IMR-90 (cell line): ENCODE measurements at regions not wholly inside any gene's neighbourhood (a gene's known extent, or its start where the extent isn't known, plus 50 kb on each side); places are given as distances from the start of the nearest gene placed in this dataset.

Experiments used
- ATAC-seq: fragments of 200-7000 bp; cut with Tn5 transposase; 2 replicates; pipeline ENCODE4 v1.9.1; 2020; ENCODE audit warnings: low read depth, mild to moderate bottlenecking, moderate library complexity
- BruUV-seq: library from RNA; stranded (reverse); fragments of 400-500 nt; replicated peaks from 2 replicates; lab custom pipeline; 2021; lab: Mats Ljungman, UMichigan
- CTCF ChIA-PET: fragments of 300-600 bp; formaldehyde crosslinking; extraction: SDS; loops from one replicate; lab custom pipeline; 2021; ENCODE audit warnings: antibody characterized with exemption; lab: Yijun Ruan, JAX
- POLR2A ChIA-PET: fragments of 300-600 bp; sonication (Branson Sonifier 250); formaldehyde crosslinking; loops from one replicate; lab custom pipeline; 2022; ENCODE audit warnings: antibody characterized with exemption; ENCODE audit not compliant: unreplicated experiment; lab: Charles Lee
- DNase-seq: peaks from one replicate; pipeline ENCODE4 v3.0.0; 2013
- H2AFZ ChIP-seq: replicated peaks from 2 replicates; pipeline ENCODE3; 2013; ENCODE audit warnings: low read length, mild to moderate bottlenecking; ENCODE audit not compliant: poor library complexity
- H2AK5ac ChIP-seq: 2 replicates; pipeline ENCODE4 v1.6.1; 2013; ENCODE audit warnings: low read depth, low read length, inconsistent platforms
- H2AK9ac ChIP-seq: replicated peaks from 2 replicates; pipeline ENCODE3; 2013; ENCODE audit warnings: mild to moderate bottlenecking, low read depth, low read length, moderate library complexity; ENCODE audit not compliant: poor library complexity
- H2BK120ac ChIP-seq: 2 replicates; pipeline ENCODE4 v1.6.1; 2013; ENCODE audit warnings: low read depth, low read length, inconsistent platforms
- H2BK15ac ChIP-seq: 3 replicates; pipeline ENCODE4 v1.6.1; 2013; ENCODE audit warnings: low read depth, low read length, inconsistent platforms
- H2BK20ac ChIP-seq: 2 replicates; pipeline ENCODE4 v1.6.1; 2013; ENCODE audit warnings: low read depth, mild to moderate bottlenecking, inconsistent platforms, low read length, moderate library complexity
- H2BK5ac ChIP-seq: 2 replicates; pipeline ENCODE4 v1.6.1; 2013; ENCODE audit warnings: mild to moderate bottlenecking, low read depth, low read length, inconsistent platforms; ENCODE audit not compliant: poor library complexity, severe bottlenecking
- H3K14ac ChIP-seq: replicated peaks from 2 replicates; pipeline ENCODE4 v1.6.1; 2013; ENCODE audit warnings: low read depth, low read length, inconsistent platforms
- H3K18ac ChIP-seq: 2 replicates; pipeline ENCODE4 v1.6.1; 2013; ENCODE audit warnings: low read depth, low read length, control low read depth
- H3K23ac ChIP-seq: 2 replicates; pipeline ENCODE4 v1.6.1; 2013; ENCODE audit warnings: low read depth, low read length, inconsistent platforms
- H3K27ac ChIP-seq: 2 replicates; pipeline ENCODE4 v1.5.1; 2013; ENCODE audit warnings: mild to moderate bottlenecking, control low read depth, low read length; ENCODE audit not compliant: insufficient read depth
- H3K27me3 ChIP-seq: 2 replicates; pipeline ENCODE4 v1.6.1; 2013; ENCODE audit warnings: low read length; ENCODE audit not compliant: control insufficient read depth, insufficient read depth
- H3K36me3 ChIP-seq: 2 replicates; pipeline ENCODE4 v1.6.1; 2013; ENCODE audit warnings: low read length, mixed read lengths; ENCODE audit not compliant: control insufficient read depth, insufficient read depth
- H3K4ac ChIP-seq: 2 replicates; pipeline ENCODE4 v1.6.1; 2013; ENCODE audit warnings: low read depth, low read length, inconsistent platforms
- H3K4me1 ChIP-seq: 2 replicates; pipeline ENCODE4 v1.6.1; 2013; ENCODE audit warnings: low read length, mixed read lengths; ENCODE audit not compliant: control insufficient read depth, insufficient read depth
- H3K4me2 ChIP-seq: 2 replicates; pipeline ENCODE4 v1.6.1; 2013; ENCODE audit warnings: low read depth, mild to moderate bottlenecking, control low read depth, low read length, moderate library complexity
- H3K4me3 ChIP-seq: 2 replicates; pipeline ENCODE4 v1.5.1; 2013; ENCODE audit warnings: low read depth, mild to moderate bottlenecking, control low read depth, low read length, moderate library complexity; ENCODE audit not compliant: insufficient read depth
- H3K56ac ChIP-seq: 2 replicates; pipeline ENCODE4 v1.6.1; 2013; ENCODE audit warnings: low read length, inconsistent platforms; ENCODE audit not compliant: insufficient read depth; ENCODE audit errors: extremely low read depth
- H3K79me1 ChIP-seq, 2 experiments: 2 replicates each; pipeline ENCODE4 v1.6.1; 2013; ENCODE audit warnings: low read length in 2 of 2, inconsistent platforms in 1 of 2, low read depth in 1 of 2
- H3K9ac ChIP-seq: 2 replicates; pipeline ENCODE4 v1.6.1; 2013; ENCODE audit warnings: low read depth, low read length, control low read depth
- H3K9me1 ChIP-seq: 2 replicates; pipeline ENCODE4 v1.6.1; 2013; ENCODE audit warnings: low read length, inconsistent platforms; ENCODE audit not compliant: insufficient read depth
- H3K9me3 ChIP-seq: 2 replicates; pipeline ENCODE4 v1.6.1; 2013; ENCODE audit warnings: low read length; ENCODE audit not compliant: control insufficient read depth, insufficient read depth
- H4K20me1 ChIP-seq: 2 replicates; pipeline ENCODE4 v1.6.1; 2013; ENCODE audit warnings: low read length, inconsistent platforms; ENCODE audit not compliant: insufficient read depth
- H4K5ac ChIP-seq: 2 replicates; pipeline ENCODE4 v1.6.1; 2013; ENCODE audit warnings: mild to moderate bottlenecking, low read depth, low read length, control low read depth
- H4K8ac ChIP-seq, 2 experiments: 2 replicates each; pipeline ENCODE4 v1.6.1; 2013; ENCODE audit warnings: low read depth in 2 of 2, low read length in 2 of 2, control low read depth in 1 of 2, inconsistent platforms in 1 of 2
- H4K91ac ChIP-seq: 2 replicates; pipeline ENCODE4 v1.6.1; 2013; ENCODE audit warnings: low read depth, low read length, inconsistent platforms; ENCODE audit not compliant: insufficient read depth
- BHLHE40 ChIP-seq: fragments of 150-350 bp; IDR thresholded peaks from 2 replicates; pipeline ENCODE4 v1.6.1; 2016; ENCODE audit warnings: mild to moderate bottlenecking, low read depth, low read length
- CEBPB ChIP-seq: IDR thresholded peaks from 2 replicates; pipeline ENCODE4 v1.6.1; 2012; ENCODE audit warnings: low read depth, low read length, improper control_type of control experiment
- CHD1 ChIP-seq: IDR thresholded peaks from 2 replicates; pipeline ENCODE4 v1.6.1; 2012; ENCODE audit warnings: low read depth, low read length, improper control_type of control experiment
- CTCF ChIP-seq: conservative IDR thresholded peaks from 2 replicates; pipeline ENCODE4 v1.5.1; 2012; ENCODE audit warnings: mild to moderate bottlenecking, low read depth, low read length, improper control_type of control experiment
- ELK1 ChIP-seq: fragments of 150-350 bp; IDR thresholded peaks from 2 replicates; pipeline ENCODE4 v1.6.1; 2016; ENCODE audit warnings: low read depth, mild to moderate bottlenecking, low read length, moderate library complexity, borderline replicate concordance
- FOS ChIP-seq: fragments of 150-350 bp; IDR thresholded peaks from 2 replicates; pipeline ENCODE4 v1.6.1; 2016; ENCODE audit warnings: low read depth, low read length
- MAFK ChIP-seq: IDR thresholded peaks from 2 replicates; pipeline ENCODE4 v1.6.1; 2012; ENCODE audit warnings: low read depth, low read length, improper control_type of control experiment
- MAZ ChIP-seq: IDR thresholded peaks from 2 replicates; pipeline ENCODE4 v1.6.1; 2012; ENCODE audit warnings: low read depth, mild to moderate bottlenecking, low read length, improper control_type of control experiment, moderate library complexity, borderline replicate concordance
- MXI1 ChIP-seq: IDR thresholded peaks from 2 replicates; pipeline ENCODE4 v1.6.1; 2012; ENCODE audit warnings: low read depth, mild to moderate bottlenecking, low read length, moderate library complexity, borderline replicate concordance
- NFE2L2 ChIP-seq: fragments of 150-350 bp; IDR thresholded peaks from 2 replicates; pipeline ENCODE4 v1.6.1; 2016; ENCODE audit warnings: low read depth, mild to moderate bottlenecking, low read length
- POLR2A ChIP-seq: IDR thresholded peaks from 2 replicates; pipeline ENCODE4 v1.6.1; 2012; ENCODE audit warnings: mild to moderate bottlenecking, low read depth, low read length
- RAD21 ChIP-seq: IDR thresholded peaks from 2 replicates; pipeline ENCODE4 v1.6.1; 2012; ENCODE audit warnings: low read length, improper control_type of control experiment
- RCOR1 ChIP-seq: IDR thresholded peaks from 2 replicates; pipeline ENCODE4 v1.6.1; 2012; ENCODE audit warnings: mild to moderate bottlenecking, low read length, improper control_type of control experiment; ENCODE audit not compliant: insufficient replicate concordance
- RFX5 ChIP-seq: IDR thresholded peaks from 2 replicates; pipeline ENCODE4 v1.8.0; 2012; ENCODE audit warnings: low read depth, mild to moderate bottlenecking, low read length, moderate library complexity
- SMC3 ChIP-seq: fragments of 150-350 bp; IDR thresholded peaks from 2 replicates; pipeline ENCODE4 v1.6.1; 2016; ENCODE audit warnings: low read depth, mild to moderate bottlenecking, antibody characterized with exemption, low read length, moderate library complexity
- USF2 ChIP-seq: fragments of 150-350 bp; IDR thresholded peaks from 2 replicates; pipeline ENCODE4 v1.6.1; 2017; ENCODE audit warnings: mild to moderate bottlenecking, antibody characterized with exemption, low read length, low read depth
- whole genome bisulfite sequencing, 2 experiments: methylation state at CpG; one replicate each; pipeline versions ENCODE4 v1.1.5 to v1.1.7; 2013; ENCODE audit warnings: missing lambda C conversion rate in 2 of 2; ENCODE audit not compliant: insufficient read length in 1 of 2; ENCODE audit errors: extremely low coverage in 2 of 2; 5-methylcytosine and 5-hydroxymethylcytosine counted together
- dilution Hi-C: fragments of 300-500 bp; cut with HindIII; formaldehyde crosslinking; loops from one replicate; pipeline ENCODE4 v1.14.3; 2018; ENCODE audit warnings: low sequenced_read_pairs; ENCODE audit not compliant: unreplicated experiment
- in situ Hi-C: fragments of 300-500 bp; cut with MboI; formaldehyde crosslinking; loops from 3 replicates; pipeline ENCODE4 v1.14.3; 2019; ENCODE audit warnings: low sequenced_read_pairs, inconsistent platforms, mixed read lengths
- intact Hi-C: fragments of 100-400 bp; cut with micrococcal nuclease; formaldehyde crosslinking; loops from 2 replicates; pipeline ENCODE4 v1.10.0; 2022

GRCh38 chr11:131094827-131095226, 178.5 kb upstream of the SNX19 start:
- H2BK120ac ChIP-seq = no peak overlapping the region
- peaks cover 11% of the 10 kb centered on the region for H3K4me1 ChIP-seq
- no peak overlapping the region for H2BK20ac ChIP-seq
- no peak overlapping the region for H3K4ac ChIP-seq
- WGBS, 2 experiments = no CpG with 5 or more reads among the region's 1 CpG
- no peak overlapping the region for H3K23ac ChIP-seq
- ChIA-PET POLR2A (no interaction called here), CTCF (no interaction called here)
- H3K79me1 ChIP-seq = no peaks in the 10 kb centered on the region
- intact Hi-C loops (no loop called here), in situ Hi-C loops (no loop called here), dilution Hi-C loops (no loop called here)
- no peak overlapping the region for H4K5ac ChIP-seq
- ATAC-seq (no peak), DNase-seq (no peak)
- H3K18ac ChIP-seq = no peak overlapping the region
- no peak overlapping the region for H3K9ac ChIP-seq
- H3K14ac ChIP-seq = no peak overlapping the region
- H3K27me3 ChIP-seq = no peaks in the 10 kb centered on the region
- H3K56ac ChIP-seq = no peak overlapping the region
- no peak overlapping the region for H4K91ac ChIP-seq
- no peak overlapping the region for H2AK5ac ChIP-seq
- H3K9me3 ChIP-seq = no peaks in the 10 kb centered on the region
- no peak overlapping the region for H2AK9ac ChIP-seq
- no peak for TF ChIP-seq RCOR1
- no peak for TF ChIP-seq FOS
- TF ChIP-seq RAD21 = no peak
- no peak for TF ChIP-seq NFE2L2
- TF ChIP-seq CHD1 = no peak
- TF ChIP-seq CEBPB = no peak
- no peak for TF ChIP-seq MXI1
- no peak for TF ChIP-seq RFX5
- TF ChIP-seq POLR2A = no peak
- no peak for TF ChIP-seq CTCF
- TF ChIP-seq SMC3 = no peak
- no peak for TF ChIP-seq USF2
- no peak for TF ChIP-seq MAZ
- TF ChIP-seq ELK1 = no peak
- no peak for TF ChIP-seq BHLHE40
- no peak for TF ChIP-seq MAFK
- H3K4me3 ChIP-seq = no peak overlapping the region
- H4K8ac ChIP-seq = no peak overlapping the region
- no TSS peak for BruUV-seq
- H3K27ac ChIP-seq = no peak overlapping the region
- H2BK5ac ChIP-seq = no peak overlapping the region
- no peak overlapping the region for H3K4me2 ChIP-seq
- no peak overlapping the region for H2BK15ac ChIP-seq
- H3K36me3 ChIP-seq = no peaks in the 10 kb centered on the region
- H2AFZ ChIP-seq = no peak overlapping the region
- H4K20me1 ChIP-seq = no peaks in the 10 kb centered on the region
- peaks cover 17% of the 10 kb centered on the region for H3K9me1 ChIP-seq
